Adrenal gland (tissue), 9 donors: ENCODE measurements at regions not wholly inside any gene's neighbourhood (a gene's known extent, or its start where the extent isn't known, plus 50 kb on each side); places are given as distances from the start of the nearest gene placed in this dataset.

Experiments used
- DNase-seq, 7 donors: peaks; one replicate each; pipeline ENCODE4 v3.0.0-alpha.2; 2019 to 2020
- H3K27ac ChIP-seq, 5 donors: fragments of 200-600 bp; sonication (generic) in 4 of 5; 1 replicate in 3 of 5; 2 replicates in 2 of 5; pipeline versions ENCODE4 v1.5.1 to v1.8.0; 2016 to 2020; ENCODE audit warnings: mild to moderate bottlenecking in 1 of 5
- H3K27me3 ChIP-seq: fragments of 200-600 bp; 2 replicates; pipeline ENCODE4 v1.8.0; 2021
- H3K36me3 ChIP-seq, 2 donors: fragments of 200-600 bp; replicated peaks in 1 of 2; 1 replicate in 1 of 2; 2 replicates in 1 of 2; pipeline versions ENCODE4 v1.5.1 to v1.8.0; 2018 to 2022
- H3K4me1 ChIP-seq, 2 donors: fragments of 200-600 bp; replicated peaks in 1 of 2; 1 replicate in 1 of 2; 2 replicates in 1 of 2; pipeline versions ENCODE4 v1.5.1 to v1.8.0; 2018 to 2021
- H3K4me3 ChIP-seq, 4 donors: fragments of 200-600 bp; sonication (generic) in 3 of 4; one replicate each; pipeline ENCODE4 v1.5.1; 2016 to 2018
- H3K9me3 ChIP-seq, 3 donors: fragments of 200-600 bp; sonication (generic) in 1 of 3; replicated peaks in 1 of 3; 1 replicate in 2 of 3; 2 replicates in 1 of 3; pipeline versions ENCODE4 v1.5.1 to v1.8.0; 2016 to 2021
- CTCF ChIP-seq, 6 experiments: fragments of 450-650 bp in 4 of 6; fragments of 200-600 bp in 2 of 6; sonication (generic) in 1 of 6; IDR thresholded peaks; 1 replicate in 5 of 6; 2 replicates in 1 of 6; pipeline versions ENCODE4 v1.5.1 to v1.8.0; 2016 to 2021; ENCODE audit warnings: antibody characterized with exemption in 6 of 6, mild to moderate bottlenecking in 2 of 6, moderate library complexity in 1 of 6
- POLR2A ChIP-seq, 2 donors: fragments of 450-650 bp; IDR thresholded peaks; one replicate each; pipeline ENCODE4 v1.6.1; 2017; ENCODE audit warnings: antibody characterized with exemption in 2 of 2, mild to moderate bottlenecking in 2 of 2, moderate library complexity in 1 of 2
- WGBS, 4 donors: extraction: QIAGEN DNeasy Blood & Tissue Kit in 2 of 4; methylation state at CpG; one replicate each; pipeline versions ENCODE4 v1.1.5 to v1.1.7; 2013 to 2017; 5-methylcytosine and 5-hydroxymethylcytosine counted together
- intact Hi-C, 2 donors: fragments of 100-400 bp; cut with DNase I; formaldehyde crosslinking; loops; one replicate each; pipeline versions ENCODE4 v1.14.1 to v1.15.0; 2022 to 2023
- donor health status: healthy with polysubstance abuse.
- donor health status: Bipolar disorder and iron deficiency.
- donor health status: DM: yes; HTN: yes; CAD: no.
- donor health status: DM: no; HTN: no; CAD: no.
- donor health status: DM: no; HTN: no; CAD: no.

- DNase-seq, result no peak
- no peak overlapping the region for H3K4me3 ChIP-seq
- H3K27me3 ChIP-seq, result no peaks in the 10 kb centered on the region
- intact Hi-C loops, result loop anchor here in 1 of 2 donors (10.0 kb wide), 1 partner anchor 532 kb away; no protein-coding TSS in a partner anchor
- no peak overlapping the region for H3K27ac ChIP-seq
- TF ChIP-seq POLR2A (IDR thresholded peaks at IDR 0.05), result no peak
- 70 to 77% (median 75%) methylated on average over 3 of the region's 3 CpGs for WGBS, 4 donors
- H3K4me1 ChIP-seq, result peaks cover 0 to 4% of the 10 kb centered on the region in 2 donors
- H3K36me3 ChIP-seq, result no peaks in the 10 kb centered on the region
- no peaks in the 10 kb centered on the region for H3K9me3 ChIP-seq
Observed at GRCh38 chr1:99173282-99173681, 91.0 kb upstream of the PLPPR4 start.

GRCh38 chr1:99173900-99174299 lies 90.4 kb upstream of the PLPPR4 start:
- Histone ChIP-seq H3K9me3 (no peaks in the 10 kb centered on the region), H3K27ac (no peak overlapping the region), H3K4me1 (peaks cover 0 to 4% of the 10 kb centered on the region in 2 donors), H3K4me3 (no peak overlapping the region), H3K36me3 (no peaks in the 10 kb centered on the region), H3K27me3 (no peaks in the 10 kb centered on the region)
- DNase-seq, result no peak
- TF ChIP-seq POLR2A (IDR thresholded peaks at IDR 0.05) (no peak), CTCF (IDR thresholded peaks at IDR 0.05) (no peak)
- intact Hi-C loops, result loop anchor here in 1 of 2 donors (10.0 kb wide), 1 partner anchor 531 kb away; no protein-coding TSS in a partner anchor
- WGBS, 4 donors, result 89 to 96% (median 94%) methylated on average over 7 of the region's 7 CpGs

GRCh38 chr1:99176753-99177152 lies 87.5 kb upstream of the PLPPR4 start:
- Histone ChIP-seq H3K9me3 (no peaks in the 10 kb centered on the region), H3K27me3 (no peaks in the 10 kb centered on the region), H3K27ac (no peak overlapping the region), H3K4me3 (no peak overlapping the region), H3K36me3 (no peaks in the 10 kb centered on the region), H3K4me1 (peaks cover 4 to 8% of the 10 kb centered on the region in 2 donors)
- WGBS, 4 donors, result 44 to 61% (median 57%) methylated on average over 1 of the region's 1 CpG
- intact Hi-C loops, result loop anchor here in 1 of 2 donors (10.0 kb wide), 1 partner anchor 528 kb away; no protein-coding TSS in a partner anchor
- DNase-seq, result no peak
- TF ChIP-seq CTCF (IDR thresholded peaks at IDR 0.05) (no peak), POLR2A (IDR thresholded peaks at IDR 0.05) (no peak)

GRCh38 chr1:99177465-99177864 lies 86.8 kb upstream of the PLPPR4 start:
- DNase-seq, result no peak
- H3K36me3 ChIP-seq, result no peaks in the 10 kb centered on the region
- H3K27me3 ChIP-seq, result no peaks in the 10 kb centered on the region
- TF ChIP-seq POLR2A (IDR thresholded peaks at IDR 0.05) (no peak), CTCF (IDR thresholded peaks at IDR 0.05) (no peak)
- H3K9me3 ChIP-seq, result no peaks in the 10 kb centered on the region
- H3K27ac ChIP-seq, result no peak overlapping the region
- 27 to 42% (median 37%) methylated on average over 1 of the region's 1 CpG for WGBS, 4 donors
- peaks cover 4 to 8% of the 10 kb centered on the region in 2 donors for H3K4me1 ChIP-seq
- H3K4me3 ChIP-seq, result no peak overlapping the region
- intact Hi-C loops, result loop anchor here in 1 of 2 donors (10.0 kb wide), 1 partner anchor 527 kb away; no protein-coding TSS in a partner anchor

GRCh38 chr1:99180343-99180808 lies 83.9 kb upstream of the PLPPR4 start:
- H3K27me3 ChIP-seq, result no peaks in the 10 kb centered on the region
- TF ChIP-seq CTCF (IDR thresholded peaks at IDR 0.05) (peak; percentile 81 to 92 (median 85)), POLR2A (IDR thresholded peaks at IDR 0.05) (no peak)
- DNase-seq, result peak; percentile 79 to 95 (median 83)
- peak overlapping the region in 1 of 5 donors; percentile 39 for H3K27ac ChIP-seq
- no peak overlapping the region for H3K4me3 ChIP-seq
- H3K4me1 ChIP-seq, result peaks cover 0 to 8% of the 10 kb centered on the region in 2 donors
- no peaks in the 10 kb centered on the region for H3K36me3 ChIP-seq
- 7 to 12% (median 9%) methylated on average over 3 of the region's 3 CpGs for WGBS, 4 donors
- no peaks in the 10 kb centered on the region for H3K9me3 ChIP-seq
- intact Hi-C loops, result loop anchor here (5.0 to 10.0 kb wide), 2 partner anchors 302 to 504 kb away; no protein-coding TSS in a partner anchor
